GM23338 (cell line): ENCODE measurements at regions not wholly inside any gene's neighbourhood (a gene's known extent, or its start where the extent isn't known, plus 50 kb on each side); places are given as distances from the start of the nearest gene placed in this dataset.
A peak's percentile ranks its signal among the peaks of the same experiment; 100 is the strongest.

Experiments used
- ATAC-seq: fragments of 200-7000 bp; cut with Tn5 transposase; 3 replicates; pipeline ENCODE4 v1.9.1; 2020
- DNase-seq: peaks from one replicate; pipeline ENCODE4 v3.0.0-alpha.2; 2015; ENCODE audit warnings: low spot score
- H2AFZ ChIP-seq: fragments of 200-600 bp; sonication (generic); 2 replicates; pipeline ENCODE4 v1.8.0; 2016; ENCODE audit warnings: antibody characterized with exemption, mild to moderate bottlenecking, moderate library complexity
- H3F3A ChIP-seq: fragments of 200-600 bp; sonication (generic); replicated peaks from 2 replicates; pipeline ENCODE4 v1.8.0; 2017; ENCODE audit warnings: antibody characterized with exemption, mixed run types, low read depth
- H3K27ac ChIP-seq: fragments of 200-600 bp; sonication (generic); 2 replicates; pipeline ENCODE4 v1.6.1; 2016; ENCODE audit warnings: low read depth
- H3K27me3 ChIP-seq: fragments of 200-600 bp; sonication (generic); 2 replicates; pipeline ENCODE4 v1.8.0; 2016; ENCODE audit warnings: mild to moderate bottlenecking, mixed run types, moderate library complexity; ENCODE audit not compliant: insufficient read depth
- H3K36me3 ChIP-seq: fragments of 200-600 bp; sonication (generic); 2 replicates; pipeline ENCODE4 v1.8.0; 2016; ENCODE audit warnings: mild to moderate bottlenecking; ENCODE audit not compliant: insufficient read depth
- H3K4me1 ChIP-seq: fragments of 200-600 bp; sonication (generic); 2 replicates; pipeline ENCODE4 v1.8.0; 2016; ENCODE audit warnings: mild to moderate bottlenecking, moderate library complexity; ENCODE audit not compliant: insufficient read depth
- H3K4me2 ChIP-seq: fragments of 200-600 bp; sonication (generic); 2 replicates; pipeline ENCODE4 v1.7.1; 2017; ENCODE audit warnings: mixed run types
- H3K4me3 ChIP-seq: fragments of 200-600 bp; sonication (generic); 2 replicates; pipeline ENCODE4 v1.6.1; 2016; ENCODE audit warnings: mixed run types
- H3K79me2 ChIP-seq: fragments of 200-600 bp; sonication (generic); replicated peaks from 2 replicates; pipeline ENCODE4 v1.8.0; 2017; ENCODE audit warnings: mild to moderate bottlenecking; ENCODE audit not compliant: insufficient read depth
- H3K9me2 ChIP-seq: fragments of 200-600 bp; sonication (generic); 2 replicates; pipeline ENCODE4 v1.8.0; 2017; ENCODE audit not compliant: insufficient read depth
- H4K20me1 ChIP-seq: fragments of 200-600 bp; sonication (generic); replicated peaks from 2 replicates; pipeline ENCODE4 v1.8.0; 2017; ENCODE audit warnings: mild to moderate bottlenecking; ENCODE audit not compliant: insufficient read depth
- H3K27ac Mint-ChIP-seq: 2 replicates; pipeline ENCODE4 v1.8.0; 2020; ENCODE audit warnings: inconsistent platforms, mild to moderate bottlenecking, moderate library complexity, mixed read lengths
- H3K27me3 Mint-ChIP-seq: 3 replicates; pipeline ENCODE4 v1.8.0; 2022; ENCODE audit warnings: low read depth, mild to moderate bottlenecking, moderate library complexity, mixed read lengths, inconsistent platforms; ENCODE audit not compliant: insufficient read depth, poor library complexity
- H3K36me3 Mint-ChIP-seq: 3 replicates; pipeline ENCODE4 v1.8.0; 2021; ENCODE audit warnings: low read depth, mild to moderate bottlenecking, inconsistent platforms, moderate library complexity, mixed read lengths
- H3K4me1 Mint-ChIP-seq: 3 replicates; pipeline ENCODE4 v1.8.0; 2020; ENCODE audit warnings: mild to moderate bottlenecking, inconsistent platforms, mixed read lengths
- H3K4me3 Mint-ChIP-seq: 3 replicates; pipeline ENCODE4 v1.8.0; 2021; ENCODE audit warnings: moderate library complexity, mild to moderate bottlenecking, inconsistent platforms, mixed read lengths
- H3K9me3 Mint-ChIP-seq: 3 replicates; pipeline ENCODE4 v1.8.0; 2020; ENCODE audit warnings: moderate library complexity, mild to moderate bottlenecking, inconsistent platforms, mixed read lengths
- CREB1 ChIP-seq: fragments of 250-450 bp; sonication (Bioruptor Pico); IDR thresholded peaks from 2 replicates; pipeline ENCODE4 v1.5.0; 2020; ENCODE audit warnings: low read depth, mild to moderate bottlenecking, moderate library complexity
- NANOG ChIP-seq: IDR thresholded peaks from 2 replicates; pipeline ENCODE4 v1.6.1; 2016; ENCODE audit warnings: antibody characterized with exemption, borderline replicate concordance
- POLR2AphosphoS5 ChIP-seq: IDR thresholded peaks from 2 replicates; pipeline ENCODE4 v1.6.1; 2016; ENCODE audit warnings: antibody characterized with exemption, low read depth
- ZNF114 ChIP-seq: fragments of 250-450 bp; sonication (Bioruptor Pico); IDR thresholded peaks from 2 replicates; pipeline ENCODE4 v1.5.0; 2020; ENCODE audit warnings: mild to moderate bottlenecking, moderate library complexity
- TF ChIP-seq, protein P1 (sequence below): IDR thresholded peaks from one replicate; pipeline ENCODE4 v1.6.1; 2018; ENCODE audit warnings: antibody characterized with exemption; ENCODE audit not compliant: unreplicated experiment

DNA sequence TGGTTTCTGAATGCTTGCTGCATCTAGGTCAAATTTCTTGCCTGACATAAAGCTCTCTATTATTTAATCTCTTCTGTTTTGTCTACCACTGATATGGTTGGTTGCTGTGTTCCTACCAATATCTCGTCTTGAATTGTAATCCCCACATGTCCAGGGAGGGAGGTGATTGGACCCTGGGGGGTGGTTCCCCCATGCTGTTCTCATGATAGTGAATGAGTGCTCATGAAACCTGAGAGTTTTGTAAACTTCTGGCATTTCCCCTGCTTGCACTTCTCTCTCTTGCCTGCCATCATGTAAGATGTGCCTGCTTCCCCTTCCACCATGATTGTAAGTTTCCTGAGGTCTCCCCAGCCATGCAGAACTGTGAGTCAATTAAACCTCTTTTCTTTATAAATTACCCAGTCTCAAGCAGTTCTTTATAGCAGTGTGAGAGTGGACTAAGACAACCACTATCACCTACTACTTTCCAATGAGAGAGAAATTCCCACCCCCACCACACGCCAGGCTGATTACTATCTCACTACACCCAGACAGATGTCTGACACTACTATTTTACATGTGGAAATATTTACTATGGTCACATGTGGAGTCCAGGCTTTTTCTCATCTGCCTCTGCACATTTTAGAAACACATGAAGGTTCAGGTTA lies 69.2 kb upstream of the ATP2B1 start:
- Histone ChIP-seq H3K4me2 (no peak overlapping the region), H3F3A (no peaks in the 10 kb centered on the region), H4K20me1 (no peaks in the 10 kb centered on the region), H3K4me3 (no peak overlapping the region), H3K27me3 (no peaks in the 10 kb centered on the region), H3K27ac (no peak overlapping the region), H3K9me2 (no peaks in the 10 kb centered on the region), H3K79me2 (no peaks in the 10 kb centered on the region), H3K36me3 (no peaks in the 10 kb centered on the region), H3K4me1 (no peaks in the 10 kb centered on the region), H2AFZ (0 out of 2 replicates have a peak overlapping the region, but pooled peaks have one; percentile 14)
- no peaks in the 10 kb centered on the region for H3K27me3 Mint-ChIP-seq
- no peak overlapping the region for H3K4me3 Mint-ChIP-seq
- DNase-seq (no peak), ATAC-seq (no peak)
- H3K27ac Mint-ChIP-seq = no peak overlapping the region
- peaks cover 3% of the 10 kb centered on the region; the same call in 1 of the 3 replicates for H3K9me3 Mint-ChIP-seq
- TF ChIP-seq, protein P1, sequence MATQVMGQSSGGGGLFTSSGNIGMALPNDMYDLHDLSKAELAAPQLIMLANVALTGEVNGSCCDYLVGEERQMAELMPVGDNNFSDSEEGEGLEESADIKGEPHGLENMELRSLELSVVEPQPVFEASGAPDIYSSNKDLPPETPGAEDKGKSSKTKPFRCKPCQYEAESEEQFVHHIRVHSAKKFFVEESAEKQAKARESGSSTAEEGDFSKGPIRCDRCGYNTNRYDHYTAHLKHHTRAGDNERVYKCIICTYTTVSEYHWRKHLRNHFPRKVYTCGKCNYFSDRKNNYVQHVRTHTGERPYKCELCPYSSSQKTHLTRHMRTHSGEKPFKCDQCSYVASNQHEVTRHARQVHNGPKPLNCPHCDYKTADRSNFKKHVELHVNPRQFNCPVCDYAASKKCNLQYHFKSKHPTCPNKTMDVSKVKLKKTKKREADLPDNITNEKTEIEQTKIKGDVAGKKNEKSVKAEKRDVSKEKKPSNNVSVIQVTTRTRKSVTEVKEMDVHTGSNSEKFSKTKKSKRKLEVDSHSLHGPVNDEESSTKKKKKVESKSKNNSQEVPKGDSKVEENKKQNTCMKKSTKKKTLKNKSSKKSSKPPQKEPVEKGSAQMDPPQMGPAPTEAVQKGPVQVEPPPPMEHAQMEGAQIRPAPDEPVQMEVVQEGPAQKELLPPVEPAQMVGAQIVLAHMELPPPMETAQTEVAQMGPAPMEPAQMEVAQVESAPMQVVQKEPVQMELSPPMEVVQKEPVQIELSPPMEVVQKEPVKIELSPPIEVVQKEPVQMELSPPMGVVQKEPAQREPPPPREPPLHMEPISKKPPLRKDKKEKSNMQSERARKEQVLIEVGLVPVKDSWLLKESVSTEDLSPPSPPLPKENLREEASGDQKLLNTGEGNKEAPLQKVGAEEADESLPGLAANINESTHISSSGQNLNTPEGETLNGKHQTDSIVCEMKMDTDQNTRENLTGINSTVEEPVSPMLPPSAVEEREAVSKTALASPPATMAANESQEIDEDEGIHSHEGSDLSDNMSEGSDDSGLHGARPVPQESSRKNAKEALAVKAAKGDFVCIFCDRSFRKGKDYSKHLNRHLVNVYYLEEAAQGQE = no peak
- TF ChIP-seq POLR2AphosphoS5 = no peak
- no peaks in the 10 kb centered on the region for H3K36me3 Mint-ChIP-seq
- H3K4me1 Mint-ChIP-seq = peaks cover 6% of the 10 kb centered on the region; the same call in 1 of the 3 replicates

DNA sequence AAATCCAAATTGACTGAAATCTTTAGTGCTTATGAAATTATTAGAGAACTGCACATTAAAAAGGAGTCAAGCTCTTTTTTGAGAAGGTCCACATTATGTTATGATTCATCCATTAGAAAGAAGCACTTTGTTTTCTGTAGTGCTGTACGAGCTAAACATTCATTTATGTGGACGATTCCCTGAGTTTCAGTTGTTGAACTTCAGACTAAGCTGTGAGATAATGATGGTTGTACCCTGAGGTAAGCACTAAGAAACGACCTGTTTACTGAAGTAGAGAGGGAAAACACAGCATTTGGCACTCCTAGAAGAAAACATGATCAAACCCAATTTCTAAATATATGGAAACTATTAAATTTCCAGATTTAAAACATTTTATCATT lies 67.3 kb upstream of the ATP2B1 start:
- H3K4me3 Mint-ChIP-seq = no peak overlapping the region

DNA sequence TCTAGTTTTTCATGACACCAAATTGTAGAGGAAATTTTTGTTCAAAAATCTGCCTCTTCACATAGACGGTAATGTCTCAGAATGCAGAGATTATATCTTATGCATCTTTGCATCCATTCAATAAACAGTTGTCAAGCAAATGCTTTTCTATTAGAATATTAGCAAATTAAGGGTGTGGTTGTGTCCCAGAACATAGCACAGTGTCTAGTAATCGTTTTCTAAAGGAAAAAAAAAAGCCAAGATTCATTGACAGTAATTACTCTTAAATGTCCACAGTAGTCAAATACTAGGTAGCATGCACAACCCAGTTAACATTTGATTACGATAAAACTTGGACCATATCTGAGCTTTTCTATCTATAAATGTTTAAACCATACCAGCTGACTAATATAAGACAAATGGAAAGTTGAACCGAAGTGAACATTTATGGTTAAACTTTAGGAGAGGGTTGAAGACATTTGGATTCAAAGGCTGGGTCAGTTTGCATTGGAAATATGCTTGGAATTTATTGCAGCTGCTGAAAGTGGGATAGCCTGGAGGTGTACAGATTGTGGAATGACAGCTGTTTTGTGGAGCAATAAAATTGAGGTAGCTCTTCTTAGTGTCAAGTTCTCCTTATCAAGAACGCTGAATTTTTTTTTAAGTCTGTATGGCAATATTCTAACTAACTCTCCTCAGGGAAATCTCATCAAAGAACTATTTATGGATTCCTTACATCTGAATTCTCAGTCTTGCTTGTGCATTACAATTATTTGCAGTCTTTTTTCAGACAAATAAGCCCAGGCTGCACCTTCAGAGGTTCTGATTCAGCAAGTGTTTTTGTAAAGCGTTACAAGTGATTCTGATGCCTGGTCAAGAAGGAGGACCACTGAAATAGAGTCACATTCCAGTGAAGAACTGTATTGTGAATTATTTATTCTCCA lies 66.7 kb upstream of the ATP2B1 start:
- Histone ChIP-seq H2AFZ (no peak overlapping the region), H4K20me1 (no peaks in the 10 kb centered on the region), H3K4me2 (no peak overlapping the region), H3K36me3 (no peaks in the 10 kb centered on the region), H3K27me3 (no peaks in the 10 kb centered on the region), H3K9me2 (0 out of 2 replicates have a peak, but pooled peaks cover 4% of the 10 kb centered on the region), H3K27ac (no peak overlapping the region), H3F3A (no peaks in the 10 kb centered on the region), H3K4me1 (no peaks in the 10 kb centered on the region), H3K79me2 (no peaks in the 10 kb centered on the region), H3K4me3 (no peak overlapping the region)
- ATAC-seq = no peak
- Mint-ChIP-seq H3K27me3 (no peaks in the 10 kb centered on the region), H3K4me1 (peaks cover 6% of the 10 kb centered on the region; the same call in 1 of the 3 replicates), H3K9me3 (peaks cover 3% of the 10 kb centered on the region; the same call in 1 of the 3 replicates), H3K27ac (no peak overlapping the region), H3K36me3 (no peaks in the 10 kb centered on the region), H3K4me3 (no peak overlapping the region)
- no peak for DNase-seq
- no peak for TF ChIP-seq ZNF114 (CRISPR knock-in tag)

More for the DNA sequence above, 67.3 kb upstream of the ATP2B1 start:
- no peak overlapping the region for H2AFZ ChIP-seq
- H3K36me3 ChIP-seq = no peaks in the 10 kb centered on the region
- no peak overlapping the region for H3K27ac Mint-ChIP-seq
- H3K27ac ChIP-seq = no peak overlapping the region
- H4K20me1 ChIP-seq = no peaks in the 10 kb centered on the region
- TF ChIP-seq CREB1 (no peak), POLR2AphosphoS5 (no peak), NANOG (no peak)
- H3K79me2 ChIP-seq = no peaks in the 10 kb centered on the region
- H3K27me3 ChIP-seq = no peaks in the 10 kb centered on the region
- H3K9me2 ChIP-seq = 0 out of 2 replicates have a peak, but pooled peaks cover 4% of the 10 kb centered on the region
- no peaks in the 10 kb centered on the region for H3K36me3 Mint-ChIP-seq
- H3K4me1 Mint-ChIP-seq = peaks cover 6% of the 10 kb centered on the region; the same call in 1 of the 3 replicates
- H3F3A ChIP-seq = no peaks in the 10 kb centered on the region
- no peaks in the 10 kb centered on the region for H3K27me3 Mint-ChIP-seq
- peaks cover 3% of the 10 kb centered on the region; the same call in 1 of the 3 replicates for H3K9me3 Mint-ChIP-seq
- H3K4me2 ChIP-seq = no peak overlapping the region
- DNase-seq = no peak
- H3K4me1 ChIP-seq = no peaks in the 10 kb centered on the region
- no peak overlapping the region for H3K4me3 ChIP-seq
- no peak for ATAC-seq
